GM21723 (cell line): ENCODE measurements at regions not wholly inside any gene's neighbourhood (a gene's known extent, or its start where the extent isn't known, plus 50 kb on each side); places are given as distances from the start of the nearest gene placed in this dataset.

Source experiments
- ATAC-seq: cut with Tn5 transposase; IDR thresholded peaks from one replicate; pipeline ENCODE4 v1.9.1; 2021; ENCODE audit warnings: mild to moderate bottlenecking, moderate library complexity; ENCODE audit not compliant: unreplicated experiment

- ATAC-seq, result no peak
Observed at GRCh38 chr1:234869182-234870019, 259.2 kb downstream of the TOMM20 start.

DNA sequence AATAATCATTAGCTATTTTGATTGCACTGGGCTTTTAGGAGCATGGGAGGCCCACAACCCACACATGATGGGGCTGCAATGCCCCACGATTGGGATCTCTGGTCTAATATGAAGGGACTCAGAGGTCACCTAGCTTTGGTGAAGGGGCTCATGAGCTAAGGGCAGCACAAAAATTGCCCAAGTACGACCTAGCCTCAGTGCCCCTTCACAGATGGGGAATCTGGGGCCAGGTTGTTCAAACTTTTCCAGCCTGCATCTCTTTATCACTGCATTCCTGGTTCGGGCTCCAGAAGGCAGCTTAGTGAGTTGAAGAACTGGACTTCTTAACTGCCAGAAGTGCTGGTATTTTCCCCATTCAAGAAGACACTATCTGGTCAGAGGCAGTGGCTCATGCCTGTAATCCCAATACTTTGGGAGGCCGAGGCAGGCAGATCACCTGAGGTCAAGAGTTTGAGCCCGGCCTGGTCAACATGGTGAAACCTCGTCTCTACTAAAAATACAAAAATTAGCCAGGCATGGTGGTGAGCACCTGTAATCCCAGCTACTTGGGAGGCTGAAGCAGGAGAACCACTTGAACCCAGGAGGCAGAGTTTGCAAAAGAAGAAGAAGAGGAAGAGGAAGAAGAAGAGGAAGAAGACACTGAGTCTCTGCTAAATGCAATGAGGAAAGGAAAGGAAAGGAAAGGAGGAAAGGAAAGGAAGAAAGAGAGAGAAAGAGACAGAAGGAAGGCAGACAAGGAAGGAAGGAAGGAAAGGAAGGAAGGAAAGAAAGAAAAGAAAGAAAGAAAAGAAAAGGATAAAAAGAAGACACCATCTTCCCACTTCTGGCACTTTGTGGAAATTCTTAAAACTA, 258.5 kb upstream of the IRF2BP2 start:
- ATAC-seq, result no peak

DNA sequence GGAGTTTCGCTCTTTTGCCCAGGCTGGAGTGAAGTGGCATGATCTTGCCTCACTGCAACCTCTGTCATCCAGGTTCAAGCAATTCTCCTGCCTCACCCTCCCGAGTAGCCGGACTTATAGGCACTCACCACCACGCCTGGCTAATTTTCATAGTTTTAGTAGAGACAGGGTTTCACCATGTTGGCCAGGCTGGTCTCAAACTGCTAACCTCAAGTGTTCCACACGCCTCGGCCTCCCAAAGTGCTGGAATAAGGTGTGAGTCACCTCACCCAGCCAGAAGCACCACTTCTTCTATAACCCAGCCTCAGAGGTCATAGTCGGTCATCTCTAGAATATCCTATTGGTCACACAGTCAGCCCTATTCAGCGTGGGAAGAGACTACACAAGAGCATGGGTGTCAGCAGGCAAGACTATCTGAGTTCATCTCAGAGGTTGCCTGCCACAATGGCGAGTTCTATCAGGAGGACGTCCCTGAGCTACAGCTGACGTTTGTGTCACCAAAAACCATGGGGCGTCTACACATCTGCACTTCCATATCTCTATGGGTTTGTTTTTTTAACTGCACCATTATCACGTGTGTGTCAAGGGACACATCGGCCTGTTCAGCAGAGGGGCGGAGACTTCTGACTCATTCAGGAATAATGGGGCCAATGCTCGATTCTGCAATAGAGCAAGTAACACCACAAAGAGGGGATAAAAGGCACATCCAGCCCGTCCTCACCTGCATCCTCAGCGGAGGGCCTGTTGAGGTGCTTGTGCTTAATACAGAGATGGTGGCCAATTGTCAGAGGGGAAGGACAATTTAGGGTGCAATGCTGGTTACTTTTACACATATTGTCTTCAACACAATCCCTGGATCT, 256.3 kb upstream of the IRF2BP2 start:
- no peak for ATAC-seq

DNA sequence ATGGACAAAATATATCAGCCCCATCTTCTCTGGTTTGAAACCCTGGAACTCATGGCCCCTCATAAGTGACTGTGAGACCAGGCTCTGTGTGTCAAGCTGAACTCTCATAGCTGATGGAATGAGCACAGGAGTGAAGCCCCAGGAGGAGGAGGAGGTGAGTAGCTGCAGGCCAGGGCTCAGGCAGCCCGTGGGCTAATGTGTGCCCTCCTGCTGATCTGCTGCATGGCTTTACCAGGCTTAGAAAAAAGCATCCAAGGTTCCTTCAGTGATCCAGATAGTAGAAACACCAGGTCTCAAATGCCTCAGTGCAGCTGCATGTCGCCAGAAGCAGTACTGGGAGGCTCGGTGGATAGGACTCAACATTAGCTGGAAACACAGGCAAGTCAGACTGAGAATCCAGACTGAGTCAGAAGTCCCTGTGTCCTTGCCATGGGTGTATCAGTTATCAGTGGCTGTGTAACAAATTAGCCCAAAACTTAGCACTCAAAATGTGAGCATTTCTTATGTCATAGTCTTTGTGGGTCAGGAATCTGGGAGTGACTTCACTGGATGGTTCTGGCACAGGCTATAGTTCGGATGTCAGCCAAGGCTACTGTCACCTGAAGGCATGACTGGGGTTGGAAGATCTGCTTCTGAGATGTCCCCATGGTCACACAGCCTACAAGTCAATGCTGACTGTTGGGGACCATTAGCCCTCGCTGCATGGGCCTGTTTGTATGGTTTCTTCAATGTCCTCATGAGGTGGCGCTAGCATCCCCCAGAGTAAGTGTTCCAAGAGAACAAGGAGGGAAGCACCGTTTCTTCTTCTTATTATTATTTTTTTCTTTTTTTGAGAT, 255.4 kb upstream of the IRF2BP2 start:
- ATAC-seq, result no peak

- no peak for ATAC-seq
Observed at GRCh38 chr1:234864116-234864515, 254.1 kb upstream of the IRF2BP2 start.

GRCh38 chr1:234863551-234863971, 253.6 kb upstream of the IRF2BP2 start:
- ATAC-seq, result no peak

DNA sequence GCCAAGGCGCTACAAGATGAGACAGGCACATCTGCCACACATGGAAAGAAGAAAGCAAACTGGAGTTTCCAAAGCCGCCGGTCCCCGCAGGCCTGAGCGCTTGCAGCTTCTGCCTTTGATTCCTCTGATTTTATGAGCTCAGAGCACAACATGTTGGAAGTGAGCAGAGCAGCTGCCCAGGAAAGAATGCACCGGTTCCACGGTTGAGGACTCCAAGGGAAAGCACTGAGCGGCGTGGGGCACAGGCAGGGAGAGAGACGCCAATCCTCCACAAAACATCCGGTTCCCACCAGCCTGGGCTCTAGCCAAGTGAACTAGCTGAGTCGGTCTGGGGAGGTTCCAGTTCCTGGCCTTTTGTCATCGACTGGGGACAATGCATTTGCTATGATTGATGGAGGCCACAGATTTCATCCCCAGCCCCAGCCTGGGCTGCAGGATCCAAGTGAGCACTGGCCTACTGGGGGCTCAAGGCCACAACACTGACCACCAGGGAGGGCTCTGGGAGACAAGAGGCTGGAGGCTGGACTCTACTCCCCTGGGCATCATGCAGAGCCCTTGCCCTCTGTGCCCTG, 253.1 kb upstream of the IRF2BP2 start:
- no peak for ATAC-seq

DNA sequence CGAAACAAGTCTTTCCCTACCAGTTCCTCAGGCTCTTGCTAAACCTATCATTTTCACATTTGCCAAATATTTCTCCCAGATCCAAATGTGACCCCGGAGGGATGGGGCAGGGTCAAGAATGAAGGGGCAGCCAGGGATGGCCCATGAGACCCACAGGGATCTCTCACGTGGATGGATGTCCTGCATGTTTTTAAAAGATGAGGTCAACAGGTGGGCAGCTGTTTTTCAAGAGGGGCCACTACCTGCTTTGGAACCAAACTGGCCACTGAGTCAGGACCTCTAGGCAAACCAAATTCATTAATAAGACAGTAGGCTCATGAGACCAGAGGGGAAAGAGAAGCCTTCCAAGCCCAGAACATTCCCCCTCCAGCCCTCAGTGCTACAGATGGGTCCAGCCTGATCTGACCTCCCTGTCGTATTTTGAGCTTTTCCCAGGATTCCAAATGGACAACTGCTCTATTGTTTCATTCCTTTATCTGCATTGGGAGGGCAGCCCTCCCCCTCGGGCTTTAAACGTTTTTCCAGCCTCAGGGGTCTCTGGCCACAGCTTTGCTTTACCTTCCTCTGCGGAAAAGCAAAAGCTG, 252.5 kb upstream of the IRF2BP2 start:
- ATAC-seq, result no peak

DNA sequence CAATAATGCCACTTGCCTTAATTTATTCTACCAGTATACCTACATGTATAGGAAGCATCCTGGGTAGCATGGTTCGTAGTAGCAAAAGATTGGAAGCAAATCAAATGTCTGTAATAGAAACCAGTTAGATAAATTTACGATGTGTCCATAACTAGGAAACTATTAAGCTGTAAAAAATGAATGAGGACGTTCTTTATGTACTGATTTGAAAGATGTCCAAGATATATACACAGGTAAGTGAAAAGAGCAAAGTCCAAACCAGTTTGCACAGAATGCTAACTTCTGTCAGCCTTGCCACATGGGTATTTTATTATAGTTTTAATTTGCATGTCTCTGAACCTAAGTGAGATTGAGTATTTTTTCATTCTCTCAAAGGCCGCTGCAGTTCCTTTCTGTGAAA, 251.8 kb upstream of the IRF2BP2 start:
- ATAC-seq, result no peak

GRCh38 chr1:234861024-234861620, 251.1 kb upstream of the IRF2BP2 start:
- no peak for ATAC-seq

GRCh38 chr1:234858722-234859121, 248.7 kb upstream of the IRF2BP2 start:
- no peak for ATAC-seq

DNA sequence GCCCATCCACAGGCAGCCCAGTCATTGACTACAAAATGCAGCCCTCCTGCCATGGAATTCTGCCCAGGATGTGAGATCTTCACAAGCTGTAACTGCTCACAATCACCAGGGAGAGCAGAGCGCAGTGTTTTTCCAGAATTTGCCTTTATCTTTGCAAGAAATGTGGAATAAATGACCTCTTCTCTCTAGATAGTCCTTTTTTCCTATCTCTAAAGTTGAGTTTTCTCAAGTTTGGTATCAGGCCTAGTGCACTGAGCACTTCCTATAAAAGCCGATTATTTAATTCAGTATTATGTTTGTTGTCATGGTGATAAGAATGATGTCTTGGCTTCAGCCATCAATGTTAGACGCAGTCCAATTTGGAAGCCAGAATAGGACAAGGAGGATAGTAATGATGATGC, 246.9 kb upstream of the IRF2BP2 start:
- ATAC-seq, result no peak

- no peak for ATAC-seq
Observed at GRCh38 chr1:234855851-234856250, 245.9 kb upstream of the IRF2BP2 start.

DNA sequence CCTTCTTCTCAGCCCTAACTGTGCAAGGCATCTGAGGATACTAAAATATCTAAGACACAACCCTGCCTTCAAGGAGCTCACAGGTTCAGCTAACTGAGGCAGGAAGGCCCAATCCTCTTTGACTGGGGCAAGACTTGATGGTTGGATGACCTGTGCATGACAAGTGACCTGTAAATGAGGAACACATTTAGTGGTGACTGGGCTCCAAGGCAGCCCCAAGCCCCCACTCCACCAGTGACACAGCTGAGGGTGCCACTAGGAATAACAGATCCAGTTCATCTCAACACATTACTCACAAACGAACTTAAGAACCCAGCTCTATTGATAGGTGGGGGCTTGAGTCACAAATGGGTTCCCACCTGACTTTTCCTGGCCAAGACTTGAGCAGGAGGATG, 244.7 kb upstream of the IRF2BP2 start:
- no peak for ATAC-seq

DNA sequence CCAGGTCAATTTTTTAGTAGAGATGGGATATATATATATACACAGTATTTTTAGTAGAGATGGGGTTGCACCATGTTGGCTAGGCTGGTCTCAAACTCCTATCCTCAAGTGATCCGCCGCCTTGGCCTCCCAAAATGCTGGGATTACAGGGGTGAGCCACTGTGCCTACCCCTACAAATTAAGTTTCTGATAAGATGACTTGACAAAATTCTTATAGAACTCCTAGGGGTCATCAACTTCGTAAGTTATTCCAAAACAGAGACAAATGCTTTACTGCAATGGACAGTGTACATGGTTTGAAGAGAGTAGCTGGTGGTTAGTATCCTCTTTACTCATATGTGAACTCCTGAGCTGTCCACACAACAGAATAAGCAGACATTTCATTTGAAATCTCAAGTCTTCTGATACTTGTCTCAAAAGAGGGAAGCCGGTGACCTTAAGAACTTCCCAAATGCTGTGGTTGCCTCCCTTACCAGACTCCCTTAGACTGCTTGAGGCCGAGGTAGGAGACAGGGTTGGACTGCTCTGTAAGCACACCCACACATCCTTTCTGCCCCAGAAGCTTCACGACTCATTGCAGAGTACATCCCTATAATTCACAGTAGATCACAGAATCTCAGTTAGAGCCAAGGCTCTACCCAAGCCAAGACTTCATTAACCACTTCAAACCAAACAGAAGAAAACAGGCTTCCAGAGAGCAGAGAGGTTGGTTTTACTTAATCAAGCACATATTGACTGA, 244.1 kb upstream of the IRF2BP2 start:
- no peak for ATAC-seq

- ATAC-seq, result no peak
Observed at GRCh38 chr1:234852659-234853058, 242.7 kb upstream of the IRF2BP2 start.

DNA sequence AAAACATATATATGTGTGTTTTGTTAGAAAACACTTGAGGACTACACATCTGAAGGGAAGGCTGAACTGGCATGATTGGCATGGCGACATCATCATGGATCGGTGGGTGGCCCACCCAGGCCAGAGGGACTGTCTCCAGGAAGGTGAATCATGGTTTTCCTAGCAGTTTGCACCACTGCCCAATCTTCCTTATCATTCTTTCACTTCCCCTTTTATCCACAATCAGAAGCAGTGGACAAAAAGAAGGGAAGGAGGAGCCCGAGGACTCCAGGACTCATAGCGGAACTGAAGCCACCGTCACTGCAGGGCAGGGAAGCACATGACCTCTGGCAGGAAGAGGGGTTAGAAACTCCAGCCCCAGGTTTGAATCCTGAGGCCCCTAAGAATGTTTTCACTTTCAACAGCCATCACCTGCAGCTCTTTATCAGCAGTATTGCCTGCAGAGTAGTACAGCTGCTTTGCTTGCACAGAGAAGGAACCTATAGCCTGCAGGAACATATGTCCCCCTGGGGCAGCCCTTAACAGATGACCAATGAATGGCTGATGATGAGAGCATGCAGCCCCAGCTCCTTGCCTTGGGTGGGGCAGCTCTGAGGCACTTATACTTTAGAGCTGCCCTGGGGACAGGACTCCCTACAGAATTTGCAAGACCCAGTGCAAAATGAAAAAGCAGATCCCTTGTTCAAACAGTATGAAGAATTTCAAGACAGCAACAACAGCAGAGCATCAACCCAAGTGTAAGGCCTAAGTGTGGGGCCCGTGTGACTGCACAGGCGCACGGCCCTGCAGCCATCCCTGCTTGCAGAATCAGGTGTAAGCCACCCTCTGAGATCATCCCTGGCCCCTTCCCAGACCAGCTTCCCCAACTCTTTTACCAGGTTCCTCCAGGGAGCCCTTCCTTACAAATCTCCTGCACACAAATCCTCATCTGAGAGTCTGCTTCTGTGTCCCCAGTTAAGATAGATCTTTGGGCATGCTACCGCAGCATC, 241.8 kb upstream of the IRF2BP2 start:
- peak; percentile 79 for ATAC-seq
